ENCODE measurements at regions not wholly inside any gene's neighbourhood (a gene's known extent, or its start where the extent isn't known, plus 50 kb on each side); places are given as distances from the start of the nearest gene placed in this dataset.

- no peak for TF ChIP-seq POLR2A (IDR thresholded peaks at IDR 0.05)
- no peak for TF ChIP-seq CTCF (IDR thresholded peaks at IDR 0.05)
- Histone ChIP-seq H3K4me3 (no peak overlapping the region), H3K27ac (no peak overlapping the region), H3K36me3 (no peaks in the 10 kb centered on the region), H3K9me3 (no peaks in the 10 kb centered on the region), H3K27me3 (no peaks in the 10 kb centered on the region), H3K4me1 (no peaks in the 10 kb centered on the region)
- DNase-seq (no peak), ATAC-seq (no peak)
- 62 to 73% (median 68%) methylated on average over 5 of the region's 5 CpGs for WGBS, 4 donors
- intact Hi-C loops (cut with DNase I) = no loop called here
Measured at GRCh38 chr2:14358339-14358738, 274.2 kb upstream of the LRATD1 start.

GRCh38 chr2:14358774-14359173 lies 273.7 kb upstream of the LRATD1 start:
- 68 to 82% (median 77%) methylated on average over 6 of the region's 6 CpGs for WGBS, 4 donors
- H3K27me3 ChIP-seq = no peaks in the 10 kb centered on the region
- no peaks in the 10 kb centered on the region for H3K4me1 ChIP-seq
- H3K9me3 ChIP-seq = no peaks in the 10 kb centered on the region
- no peak for ATAC-seq
- no peak overlapping the region for H3K4me3 ChIP-seq
- DNase-seq = no peak
- intact Hi-C loops (cut with DNase I) = no loop called here
- H3K27ac ChIP-seq = no peak overlapping the region
- no peaks in the 10 kb centered on the region for H3K36me3 ChIP-seq
- no peak for TF ChIP-seq POLR2A (IDR thresholded peaks at IDR 0.05)
- no peak for TF ChIP-seq CTCF (IDR thresholded peaks at IDR 0.05)

GRCh38 chr2:14363137-14363536 lies 269.4 kb upstream of the LRATD1 start:
- H3K27ac ChIP-seq = no peak overlapping the region
- no peak for TF ChIP-seq POLR2A (IDR thresholded peaks at IDR 0.05)
- no peak for TF ChIP-seq CTCF (IDR thresholded peaks at IDR 0.05)
- intact Hi-C loops (cut with DNase I) = no loop called here
- H3K9me3 ChIP-seq = no peaks in the 10 kb centered on the region
- H3K4me1 ChIP-seq = no peaks in the 10 kb centered on the region
- no peaks in the 10 kb centered on the region for H3K27me3 ChIP-seq
- DNase-seq = no peak
- no peaks in the 10 kb centered on the region for H3K36me3 ChIP-seq
- WGBS, 4 donors = 66 to 74% (median 70%) methylated on average over 4 of the region's 4 CpGs
- no peak overlapping the region for H3K4me3 ChIP-seq
- ATAC-seq = no peak

- DNase-seq (no peak), ATAC-seq (no peak)
- intact Hi-C loops (cut with DNase I) = no loop called here
- no peak overlapping the region for H3K4me3 ChIP-seq
- no peaks in the 10 kb centered on the region for H3K36me3 ChIP-seq
- H3K9me3 ChIP-seq = no peaks in the 10 kb centered on the region
- H3K27ac ChIP-seq = no peak overlapping the region
- no peaks in the 10 kb centered on the region for H3K4me1 ChIP-seq
- TF ChIP-seq POLR2A (IDR thresholded peaks at IDR 0.05) (no peak), CTCF (IDR thresholded peaks at IDR 0.05) (no peak)
- no peaks in the 10 kb centered on the region for H3K27me3 ChIP-seq
- 32 to 75% (median 51%) methylated on average over 3 of the region's 3 CpGs for WGBS, 4 donors
Measured at GRCh38 chr2:14363976-14364375, 268.5 kb upstream of the LRATD1 start.

Data from heart left ventricle (tissue), 16 donors.